ENCODE measurements at regions not wholly inside any gene's neighbourhood (a gene's known extent, or its start where the extent isn't known, plus 50 kb on each side); places are given as distances from the start of the nearest gene placed in this dataset.

DNA sequence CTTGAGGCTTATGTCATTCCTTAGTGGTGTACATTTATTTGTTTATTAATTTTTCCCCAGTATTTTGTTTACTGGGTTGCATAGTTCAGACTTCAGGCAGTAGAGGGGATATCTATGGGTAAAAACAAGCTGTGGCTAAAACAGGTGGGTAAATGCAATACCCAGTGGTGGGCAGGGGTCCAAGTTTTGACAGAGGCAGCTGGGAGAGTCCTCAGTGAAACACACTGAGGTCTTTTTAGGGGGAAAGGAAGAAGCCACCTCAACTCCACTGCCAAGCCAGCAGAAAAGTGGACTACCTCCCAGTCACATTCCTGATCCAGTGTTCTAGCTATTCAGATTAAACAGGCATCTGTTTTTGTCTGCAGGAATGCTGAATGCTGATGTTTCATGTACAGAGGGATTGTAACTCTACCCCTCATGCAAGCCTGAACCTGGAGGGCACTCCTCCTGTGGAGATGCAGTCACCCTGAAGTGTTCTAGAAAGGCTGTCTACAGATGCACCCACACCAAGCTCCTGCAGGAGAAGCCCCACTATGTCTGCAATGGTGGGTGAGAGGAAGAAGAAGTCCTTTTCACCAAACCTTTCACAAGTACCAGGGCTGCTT lies 757.8 kb downstream of the INHBA start:
- ATAC-seq (ENCODE audit: insufficient number of reproducible peaks, low FRiP score, low read depth) (no peak), DNase-seq (ENCODE audit: low spot score) (no peak)
- Histone ChIP-seq H3K27ac (no peak overlapping the region), H3K4me1 (ENCODE audit: control insufficient read depth in 1 of 2, low read depth in 2 of 2) (no peaks in the 10 kb centered on the region), H3K27me3 (replicated peaks; ENCODE audit: insufficient read depth) (no peaks in the 10 kb centered on the region), H3K9me3 (peaks cover 18% of the 10 kb centered on the region), H3K36me3 (no peaks in the 10 kb centered on the region), H3K4me3 (no peak overlapping the region)
- TF ChIP-seq, protein P1, sequence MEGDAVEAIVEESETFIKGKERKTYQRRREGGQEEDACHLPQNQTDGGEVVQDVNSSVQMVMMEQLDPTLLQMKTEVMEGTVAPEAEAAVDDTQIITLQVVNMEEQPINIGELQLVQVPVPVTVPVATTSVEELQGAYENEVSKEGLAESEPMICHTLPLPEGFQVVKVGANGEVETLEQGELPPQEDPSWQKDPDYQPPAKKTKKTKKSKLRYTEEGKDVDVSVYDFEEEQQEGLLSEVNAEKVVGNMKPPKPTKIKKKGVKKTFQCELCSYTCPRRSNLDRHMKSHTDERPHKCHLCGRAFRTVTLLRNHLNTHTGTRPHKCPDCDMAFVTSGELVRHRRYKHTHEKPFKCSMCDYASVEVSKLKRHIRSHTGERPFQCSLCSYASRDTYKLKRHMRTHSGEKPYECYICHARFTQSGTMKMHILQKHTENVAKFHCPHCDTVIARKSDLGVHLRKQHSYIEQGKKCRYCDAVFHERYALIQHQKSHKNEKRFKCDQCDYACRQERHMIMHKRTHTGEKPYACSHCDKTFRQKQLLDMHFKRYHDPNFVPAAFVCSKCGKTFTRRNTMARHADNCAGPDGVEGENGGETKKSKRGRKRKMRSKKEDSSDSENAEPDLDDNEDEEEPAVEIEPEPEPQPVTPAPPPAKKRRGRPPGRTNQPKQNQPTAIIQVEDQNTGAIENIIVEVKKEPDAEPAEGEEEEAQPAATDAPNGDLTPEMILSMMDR (IDR thresholded peaks at IDR 0.05), result no peak

DNA sequence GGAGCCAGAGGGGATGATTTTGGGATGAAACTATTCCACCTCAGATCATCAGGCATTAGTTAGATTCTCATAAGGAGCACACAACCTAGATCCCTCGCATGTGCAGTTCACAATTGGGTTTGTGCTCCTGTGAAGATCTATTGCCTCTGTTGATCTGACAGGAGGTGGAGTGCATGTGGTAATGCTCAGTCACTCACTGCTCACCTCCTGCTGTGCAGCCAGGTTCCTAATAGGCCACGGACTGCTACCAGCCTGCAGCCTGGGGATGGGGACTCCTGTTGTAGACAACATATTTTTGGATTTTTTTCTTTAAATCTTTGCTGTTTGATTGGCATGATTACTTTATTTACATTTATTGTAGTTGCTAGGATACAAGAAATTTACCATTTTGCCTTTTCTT lies 765.0 kb downstream of the INHBA start:
- no peak overlapping the region for H3K27ac ChIP-seq
- no peaks in the 10 kb centered on the region for H3K27me3 ChIP-seq (replicated peaks; ENCODE audit: insufficient read depth)
- H3K36me3 ChIP-seq, result no peaks in the 10 kb centered on the region
- ATAC-seq (ENCODE audit: insufficient number of reproducible peaks, low FRiP score, low read depth) (no peak), DNase-seq (ENCODE audit: low spot score) (no peak)
- H3K9me3 ChIP-seq, result no peaks in the 10 kb centered on the region
- no peak overlapping the region for H3K4me3 ChIP-seq
- H3K4me1 ChIP-seq (ENCODE audit: control insufficient read depth in 1 of 2, low read depth in 2 of 2), result no peaks in the 10 kb centered on the region
- TF ChIP-seq, protein P1 (IDR thresholded peaks at IDR 0.05), result no peak

DNA sequence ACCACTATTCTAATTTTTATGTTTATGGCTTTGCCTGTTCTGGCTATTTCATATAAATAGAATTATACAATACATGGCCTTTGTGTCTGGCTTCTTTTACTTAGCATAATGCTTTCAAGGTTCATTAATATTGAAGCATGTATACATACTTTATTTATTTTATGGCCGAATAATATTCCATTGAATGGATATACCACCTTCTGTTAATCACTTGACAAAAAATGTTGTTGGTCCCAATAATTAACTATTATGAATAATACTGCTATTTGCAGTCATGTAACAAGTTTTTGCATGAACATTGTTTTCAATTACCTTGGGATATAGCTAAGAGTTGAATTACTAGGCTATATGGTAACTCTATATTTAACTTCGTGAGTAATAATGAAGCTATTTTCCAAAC lies 767.5 kb downstream of the INHBA start:
- TF ChIP-seq, protein P1 (IDR thresholded peaks at IDR 0.05), result no peak
- Histone ChIP-seq H3K27me3 (replicated peaks; ENCODE audit: insufficient read depth) (no peaks in the 10 kb centered on the region), H3K27ac (no peak overlapping the region), H3K4me3 (no peak overlapping the region), H3K36me3 (no peaks in the 10 kb centered on the region), H3K4me1 (ENCODE audit: control insufficient read depth in 1 of 2, low read depth in 2 of 2) (no peaks in the 10 kb centered on the region), H3K9me3 (no peaks in the 10 kb centered on the region)
- DNase-seq (ENCODE audit: low spot score), result no peak
- ATAC-seq (ENCODE audit: insufficient number of reproducible peaks, low FRiP score, low read depth), result no peak

DNA sequence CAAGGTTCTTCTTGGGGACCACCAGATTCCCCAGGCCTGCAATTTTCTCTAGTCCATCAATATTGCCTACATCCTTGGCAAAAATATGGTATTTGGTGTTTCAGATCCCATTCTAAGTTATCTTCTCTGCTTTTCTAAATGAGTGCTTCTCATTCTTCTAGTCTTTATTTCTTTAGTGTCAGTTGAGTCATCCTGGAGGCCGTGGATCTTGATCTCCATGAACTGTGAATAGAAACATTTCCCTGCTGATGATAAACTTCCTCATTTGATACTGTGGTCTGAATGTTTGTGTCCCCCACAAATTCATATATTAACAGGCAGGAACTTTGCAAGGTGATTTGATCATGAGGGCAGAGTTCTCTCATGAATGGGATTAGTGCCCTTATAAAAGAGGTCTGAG lies 779.3 kb downstream of the INHBA start:
- H3K36me3 ChIP-seq, result no peaks in the 10 kb centered on the region
- TF ChIP-seq, protein P1 (IDR thresholded peaks at IDR 0.05), result no peak
- H3K4me3 ChIP-seq, result no peak overlapping the region
- no peak overlapping the region for H3K27ac ChIP-seq
- peaks cover 0 to 7% of the 10 kb centered on the region in 2 donors for H3K4me1 ChIP-seq (ENCODE audit: control insufficient read depth in 1 of 2, low read depth in 2 of 2)
- DNase-seq (ENCODE audit: low spot score), result no peak
- no peaks in the 10 kb centered on the region for H3K9me3 ChIP-seq
- no peaks in the 10 kb centered on the region for H3K27me3 ChIP-seq (replicated peaks; ENCODE audit: insufficient read depth)
- no peak for ATAC-seq (ENCODE audit: insufficient number of reproducible peaks, low FRiP score, low read depth)

DNA sequence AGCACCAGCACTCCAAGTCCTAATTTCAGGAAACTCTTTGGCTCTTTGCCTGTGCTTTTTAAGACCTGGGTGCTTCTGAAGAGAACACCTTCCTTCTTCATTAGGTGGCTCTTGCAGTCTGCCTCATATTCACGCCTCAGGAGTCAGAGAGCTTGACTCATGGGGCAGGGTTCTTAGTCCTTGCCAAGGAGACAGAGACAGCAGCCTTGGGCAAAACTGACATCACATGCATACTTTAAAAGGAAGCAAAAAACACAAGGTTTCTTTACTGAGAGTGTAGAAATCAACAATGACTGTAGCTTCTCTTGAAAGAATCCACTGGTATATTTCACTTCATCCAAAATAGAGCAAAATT lies 780.6 kb downstream of the INHBA start:
- no peak overlapping the region for H3K4me3 ChIP-seq
- H3K27ac ChIP-seq, result no peak overlapping the region
- peaks cover 0 to 12% of the 10 kb centered on the region in 2 donors for H3K4me1 ChIP-seq (ENCODE audit: control insufficient read depth in 1 of 2, low read depth in 2 of 2)
- H3K36me3 ChIP-seq, result no peaks in the 10 kb centered on the region
- TF ChIP-seq, protein P1 (IDR thresholded peaks at IDR 0.05), result no peak
- DNase-seq (ENCODE audit: low spot score), result no peak
- ATAC-seq (ENCODE audit: insufficient number of reproducible peaks, low FRiP score, low read depth), result no peak
- H3K27me3 ChIP-seq (replicated peaks; ENCODE audit: insufficient read depth), result no peaks in the 10 kb centered on the region
- H3K9me3 ChIP-seq, result no peaks in the 10 kb centered on the region
